ENCODE measurements at regions not wholly inside any gene's neighbourhood (a gene's known extent, or its start where the extent isn't known, plus 50 kb on each side); places are given as distances from the start of the nearest gene placed in this dataset.
"Not testable (repeated sequence)": the region's sequence is repeated elsewhere in the genome, so short reads cannot be mapped to it uniquely, and the experiment has no call there.

DNA sequence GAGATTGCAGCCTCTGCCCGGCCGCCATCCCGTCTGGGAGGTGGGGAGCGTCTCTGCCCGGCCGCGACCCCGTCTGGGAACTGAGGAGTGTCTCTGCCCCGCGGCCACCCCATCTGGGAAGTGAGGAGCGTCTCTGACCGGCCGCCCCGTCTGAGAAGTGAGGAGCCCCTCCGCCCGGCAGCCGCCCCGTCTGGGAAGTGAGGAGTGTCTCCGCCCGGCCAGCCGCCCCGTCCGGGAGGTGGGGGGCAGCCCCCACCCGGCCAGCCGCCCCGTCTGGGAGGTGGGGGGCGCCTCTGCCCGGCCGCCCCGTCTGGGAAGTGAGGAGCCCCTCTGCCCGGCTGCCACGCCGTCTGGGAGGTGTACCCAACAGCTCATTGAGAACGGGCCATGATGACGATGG, 92.3 kb upstream of the PLEKHG1 start:
- POLR2A ChIA-PET (ENCODE audit: partially characterized antibody); H3K27me3 ChIP-seq (replicated peaks in 1 of 4; ENCODE audit: control insufficient read depth in 3 of 4, extremely low read depth in 1 of 4, insufficient read depth in 3 of 4, low read length in 3 of 4): not testable (repeated sequence)
- WGBS, 2 experiments (ENCODE audit: extremely low coverage in 1 of 2, insufficient coverage in 1 of 2, insufficient read length in 1 of 2, insufficient replicate concordance in 2 of 2, low coverage in 1 of 2, low lambda C conversion rate in 2 of 2, missing lambda C conversion rate in 1 of 2): 93% methylated on average over 7 of the region's 35 CpGs; no CpG with 5 or more reads in 1 of the 2 experiments

More for the DNA sequence above, 92.3 kb upstream of the PLEKHG1 start:
- H2BK5ac ChIP-seq (ENCODE audit: low read depth, low read length); H2AK5ac ChIP-seq (ENCODE audit: low read depth, low read length); H2AFZ ChIP-seq (ENCODE audit: low read length); H3K14ac ChIP-seq (ENCODE audit: insufficient read length); H3K36me3 ChIP-seq (ENCODE audit: control insufficient read depth in 2 of 4, insufficient read depth in 4 of 4, low read length in 3 of 4); FAIRE-seq; H3K23me2 ChIP-seq (ENCODE audit: low read depth, low read length); H3K4me3 ChIP-seq (ENCODE audit: extremely low read depth in 1 of 4, insufficient read depth in 2 of 4, low read depth in 3 of 4, low read length in 4 of 4); H3K18ac ChIP-seq (ENCODE audit: extremely low read depth, low read length); H3K27ac ChIP-seq (ENCODE audit: low read depth, low read length); H3K9me3 ChIP-seq (ENCODE audit: insufficient read depth in 2 of 2, low read depth in 1 of 2, low read length in 1 of 2); H3K4me2 ChIP-seq (ENCODE audit: insufficient read depth in 1 of 2, low read depth in 2 of 2, low read length in 2 of 2); H3K23ac ChIP-seq (ENCODE audit: insufficient read length); DNase-seq (ENCODE audit: low read depth in 1 of 2, low spot score in 2 of 2); H3K56ac ChIP-seq (replicated peaks; ENCODE audit: insufficient read length, low read depth, low read length); H3K4me1 ChIP-seq (replicated peaks in 1 of 4; ENCODE audit: control insufficient read depth in 3 of 4, insufficient read depth in 4 of 4, low read length in 3 of 4); H3K79me1 ChIP-seq (ENCODE audit: low read depth, low read length); H2BK20ac ChIP-seq (ENCODE audit: low read length); H2BK12ac ChIP-seq (ENCODE audit: low read depth, low read length); H4K5ac ChIP-seq (ENCODE audit: insufficient read length, low read depth, low read length); H4K20me1 ChIP-seq (replicated peaks in 1 of 2; ENCODE audit: control insufficient read depth in 1 of 2, insufficient read depth in 2 of 2, low read length in 2 of 2); H4K8ac ChIP-seq (ENCODE audit: extremely low read depth, insufficient read depth, low read length); H2BK15ac ChIP-seq (ENCODE audit: low read length); H3K4ac ChIP-seq (replicated peaks; ENCODE audit: insufficient read length, low read depth, low read length); H3K9ac ChIP-seq (replicated peaks in 1 of 4; ENCODE audit: extremely low read depth in 1 of 4, low read depth in 3 of 4, low read length in 3 of 4); H2BK120ac ChIP-seq (replicated peaks; ENCODE audit: low read depth, low read length); H3K79me2 ChIP-seq (ENCODE audit: control insufficient read depth in 1 of 2, insufficient read depth in 2 of 2, low read length in 2 of 2); H4K91ac ChIP-seq (replicated peaks; ENCODE audit: insufficient read length, low read length): not testable (repeated sequence)
- CTCF ChIA-PET (ENCODE audit: partially characterized antibody): interaction anchor here (0.6 kb wide), 1 partner anchor 12 kb away, joined by 3 read pairs; no protein-coding TSS in a partner anchor

All from H1 (cell line).